Left colon (tissue), 2 donors: ENCODE measurements at regions not wholly inside any gene's neighbourhood (a gene's known extent, or its start where the extent isn't known, plus 50 kb on each side); places are given as distances from the start of the nearest gene placed in this dataset.

Source experiments
- ATAC-seq: fragments of 200-7000 bp; cut with Tn5 transposase; one replicate; pipeline ENCODE4 v1.9.1; 2020; ENCODE audit warnings: mild to moderate bottlenecking, moderate library complexity
- DNase-seq, 2 donors: peaks; one replicate each; pipeline ENCODE4 v3.0.0-alpha.2; 2020
- intact Hi-C, 2 donors: fragments of 100-400 bp; cut with DNase I in 1 of 2; cut with micrococcal nuclease in 1 of 2; formaldehyde crosslinking; loops; one replicate each; pipeline versions ENCODE4 v1.11.2 to v1.14.0; 2022; cut with DNase I, micrococcal nuclease
- donor health status: DM: no; HTN: no; CAD: no.
- donor health status: DM: yes; HTN: yes; CAD: no.

DNA sequence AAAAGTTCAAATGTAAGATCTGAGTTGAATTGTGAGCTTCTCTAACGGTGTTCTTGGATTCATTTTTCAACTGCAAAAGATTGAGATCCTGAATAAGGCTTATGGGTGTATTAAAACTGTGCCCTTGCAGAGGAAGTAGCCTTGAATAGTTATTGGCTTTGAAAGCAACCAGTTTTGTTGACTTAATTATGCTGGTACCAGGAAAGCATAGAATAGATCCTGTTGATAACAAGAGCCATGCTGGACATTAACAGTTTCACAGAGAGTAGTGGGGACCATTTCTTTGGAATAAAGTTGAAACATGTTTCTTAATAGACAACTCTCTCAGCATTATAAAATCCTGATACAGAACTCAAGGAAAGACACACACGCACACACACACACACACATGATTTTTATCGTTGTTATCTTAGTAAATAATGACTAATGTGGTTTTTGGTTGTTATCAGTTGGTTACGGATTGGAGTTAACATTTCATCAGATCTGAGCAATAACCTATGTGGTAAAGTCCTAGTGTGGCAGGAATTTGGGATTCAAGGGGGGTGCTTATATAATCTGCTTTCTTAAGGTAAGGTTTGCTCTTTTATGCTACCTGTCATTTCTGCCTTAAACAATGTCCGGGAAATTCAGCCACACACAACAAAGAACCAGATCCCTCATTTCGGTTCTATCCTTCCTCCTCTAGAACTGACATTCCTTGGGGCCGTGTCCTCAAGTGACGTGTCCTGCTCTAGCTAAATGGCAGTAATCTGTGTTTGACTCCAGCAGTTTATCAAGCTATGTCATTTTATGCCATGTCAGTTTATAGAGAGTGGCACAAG is 330.9 kb downstream of the CHRM3 start:
- DNase-seq, result peak in 1 of 2 donors; percentile 10
- intact Hi-C loops, result no loop called here
- ATAC-seq, result peak; percentile 89

DNA sequence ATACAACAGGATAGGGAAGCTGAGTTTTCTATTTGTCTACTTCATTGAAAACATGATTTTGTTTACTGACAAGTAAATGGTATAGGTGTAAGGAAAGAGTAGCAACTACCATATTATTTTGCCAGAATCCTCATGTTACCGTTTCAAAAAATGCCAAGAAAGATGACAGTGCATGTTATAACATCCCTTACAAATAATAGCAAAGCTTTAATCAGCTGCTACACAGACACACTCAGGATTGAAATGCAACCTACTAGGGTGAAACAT is 331.5 kb downstream of the CHRM3 start:
- intact Hi-C loops, result no loop called here

DNA sequence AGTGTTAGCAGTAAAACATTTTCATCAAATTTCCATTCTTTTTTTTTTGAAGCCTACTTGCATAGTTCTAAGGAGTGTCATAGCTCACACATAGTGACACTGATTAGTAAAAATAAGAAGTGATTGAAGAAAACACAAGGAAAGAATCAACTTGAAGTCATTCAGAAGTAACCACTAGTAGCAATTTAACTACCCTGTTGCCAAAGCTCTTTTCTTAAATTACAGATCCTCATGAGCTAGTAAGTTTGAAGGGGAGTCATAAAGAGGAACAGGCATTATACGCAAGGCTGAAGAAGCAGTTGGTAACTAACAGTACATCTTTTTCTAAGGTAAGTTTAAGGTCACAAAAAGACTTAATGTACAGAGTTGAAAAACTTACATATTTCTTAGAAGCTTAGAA is 332.2 kb downstream of the CHRM3 start:
- ATAC-seq (no peak), DNase-seq (no peak)
- intact Hi-C loops, result no loop called here

More for the DNA sequence above, 331.5 kb downstream of the CHRM3 start:
- ATAC-seq, result no peak
- no peak for DNase-seq

DNA sequence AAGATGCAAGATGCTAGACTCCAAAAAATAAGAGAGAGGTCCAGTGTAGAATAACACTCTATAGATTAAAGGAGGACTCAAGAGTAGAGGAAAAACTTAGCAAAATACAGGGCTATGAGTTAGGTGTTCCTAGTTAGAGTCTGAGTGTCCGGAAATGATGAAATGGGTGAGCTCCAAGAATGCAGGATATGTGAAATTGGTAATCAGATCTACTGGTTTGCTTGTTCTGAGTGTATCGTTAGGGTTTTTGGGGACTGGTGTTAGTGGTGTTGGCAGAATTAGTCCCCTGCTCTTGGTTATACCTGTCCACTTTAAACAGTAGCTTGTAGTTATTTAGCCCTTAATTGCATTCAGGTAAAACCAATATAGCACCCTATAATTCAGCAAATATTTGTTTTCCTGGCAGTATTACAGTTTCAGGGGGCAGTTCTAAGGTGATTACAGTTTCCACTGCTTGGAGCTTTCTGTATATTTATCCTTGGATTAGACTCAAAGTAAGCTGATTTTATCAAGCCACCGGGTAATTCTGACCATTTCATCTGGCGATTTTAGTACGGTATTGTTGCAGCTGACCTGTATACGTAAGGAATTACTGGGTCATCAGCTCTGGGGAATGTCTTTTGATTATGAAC is 332.7 kb downstream of the CHRM3 start:
- ATAC-seq (peak; percentile 44), DNase-seq (no peak)
- intact Hi-C loops, result no loop called here

DNA sequence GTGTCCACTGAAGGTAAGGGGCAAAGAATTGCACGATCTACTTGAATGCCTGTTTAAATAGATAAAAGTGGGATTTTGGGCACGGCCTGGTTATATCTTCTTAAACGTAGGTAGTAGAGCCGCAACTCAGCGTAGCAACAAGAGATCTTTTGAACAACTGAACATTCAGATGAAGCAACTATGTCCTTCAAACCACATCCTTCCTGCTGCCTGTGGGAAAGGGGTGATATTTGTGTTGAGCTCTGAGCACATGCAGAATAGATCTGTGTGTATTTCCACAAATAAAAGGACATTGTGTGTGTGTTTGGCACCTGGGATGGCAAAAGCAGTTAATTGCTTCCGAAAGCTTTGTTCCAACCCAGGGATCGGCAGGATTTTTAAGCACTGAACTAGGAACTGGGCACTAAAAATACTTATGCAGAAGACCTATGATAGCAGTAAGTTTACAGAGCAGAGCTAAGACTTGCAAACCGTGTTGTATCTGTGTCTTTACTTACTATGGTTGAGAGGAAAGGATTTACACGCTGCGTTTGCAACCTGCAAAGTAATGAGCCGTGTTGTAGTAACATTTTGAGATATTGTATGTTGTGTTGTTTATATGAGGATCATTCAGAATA is 333.4 kb downstream of the CHRM3 start:
- DNase-seq, result peak in 1 of 2 donors; percentile 9
- ATAC-seq, result peak; percentile 30
- intact Hi-C loops, result no loop called here

DNA sequence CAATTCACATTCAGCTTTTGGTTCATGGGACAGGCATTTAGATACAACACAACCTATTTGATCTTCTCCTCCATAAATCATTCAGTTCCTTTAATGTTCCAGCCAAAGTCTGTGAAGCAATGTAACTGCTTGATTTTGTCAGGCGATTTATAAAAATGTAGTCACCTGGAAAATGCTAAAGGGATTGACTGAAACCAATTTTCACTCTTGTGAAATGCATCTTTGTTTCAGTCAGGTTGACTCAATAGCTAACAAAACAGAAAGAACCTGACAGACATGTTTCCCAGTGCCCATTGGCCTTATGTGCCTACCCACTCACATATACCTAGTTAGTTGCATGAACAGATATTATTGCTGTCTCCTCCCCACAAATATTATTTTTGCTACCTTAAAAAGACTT is 335.7 kb downstream of the CHRM3 start:
- intact Hi-C loops, result no loop called here
- DNase-seq (no peak), ATAC-seq (no peak)

DNA sequence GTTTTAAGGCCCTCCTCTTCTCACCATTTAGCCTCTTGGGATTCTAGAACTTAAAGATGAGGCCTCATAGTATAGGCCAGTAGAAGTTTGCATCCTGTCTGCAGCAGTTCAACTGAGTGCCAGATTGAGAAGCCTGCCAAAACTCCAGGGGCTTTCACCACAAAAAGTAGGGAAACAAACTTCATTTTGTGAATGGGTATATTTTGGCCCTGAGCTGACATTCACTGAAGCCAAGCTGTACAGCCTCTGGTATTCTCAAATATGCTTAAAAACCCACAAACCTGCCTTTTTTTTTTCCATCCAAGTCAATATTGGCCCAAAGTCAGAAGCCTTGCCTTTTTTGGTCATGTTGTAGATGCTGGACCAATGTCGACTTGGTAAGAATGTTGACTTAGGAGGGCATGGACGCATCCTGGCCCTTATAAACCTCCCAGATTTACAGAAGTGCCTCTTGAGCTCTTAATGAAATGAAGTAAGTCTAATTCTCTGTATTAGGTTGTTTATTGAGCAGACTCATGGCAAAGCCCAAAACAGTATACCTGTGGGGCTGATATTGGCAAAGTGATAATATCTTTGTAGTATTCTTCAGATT is 337.5 kb downstream of the CHRM3 start:
- DNase-seq, result no peak
- ATAC-seq, result no peak
- intact Hi-C loops, result no loop called here

DNA sequence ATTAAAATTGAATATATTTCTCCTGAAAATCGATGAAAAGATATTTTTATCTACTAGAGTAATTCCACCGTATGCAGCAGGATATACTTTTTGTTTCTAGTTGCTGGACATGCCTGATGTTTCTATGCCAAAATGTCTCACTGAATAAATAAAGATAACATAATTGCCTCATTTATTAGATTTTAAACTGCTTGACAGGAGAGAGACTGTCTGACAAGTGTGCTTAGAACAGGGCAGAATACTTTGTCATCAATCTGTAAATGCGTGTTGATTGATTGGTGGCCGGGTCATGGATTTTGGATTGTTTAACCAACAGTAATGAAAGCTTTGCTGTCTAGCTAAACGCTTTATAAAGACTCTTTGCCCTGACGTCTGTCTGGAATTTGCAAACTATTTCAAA is 339.0 kb downstream of the CHRM3 start:
- intact Hi-C loops, result no loop called here
- ATAC-seq, result no peak

DNA sequence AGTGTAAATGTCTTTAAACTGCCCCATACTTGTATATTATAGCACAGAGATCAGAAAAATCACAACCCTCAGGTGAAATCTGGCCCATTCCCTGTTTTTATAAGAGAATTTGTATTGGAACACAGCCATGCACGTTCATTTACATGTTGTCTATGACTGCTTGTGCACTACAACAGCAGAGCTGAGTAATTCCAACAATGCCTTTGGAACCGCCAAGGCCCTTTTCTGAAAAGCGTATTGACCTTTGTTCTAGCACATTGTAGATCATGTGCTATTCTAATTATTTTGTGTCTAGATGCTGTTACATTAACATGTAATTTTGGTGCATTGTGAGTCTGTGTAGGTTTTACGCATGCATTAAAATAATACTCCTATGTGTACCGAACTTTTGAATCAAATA is 339.6 kb downstream of the CHRM3 start:
- intact Hi-C loops, result no loop called here
- no peak for ATAC-seq
- no peak for DNase-seq

More for the DNA sequence above, 339.0 kb downstream of the CHRM3 start:
- DNase-seq, result no peak

DNA sequence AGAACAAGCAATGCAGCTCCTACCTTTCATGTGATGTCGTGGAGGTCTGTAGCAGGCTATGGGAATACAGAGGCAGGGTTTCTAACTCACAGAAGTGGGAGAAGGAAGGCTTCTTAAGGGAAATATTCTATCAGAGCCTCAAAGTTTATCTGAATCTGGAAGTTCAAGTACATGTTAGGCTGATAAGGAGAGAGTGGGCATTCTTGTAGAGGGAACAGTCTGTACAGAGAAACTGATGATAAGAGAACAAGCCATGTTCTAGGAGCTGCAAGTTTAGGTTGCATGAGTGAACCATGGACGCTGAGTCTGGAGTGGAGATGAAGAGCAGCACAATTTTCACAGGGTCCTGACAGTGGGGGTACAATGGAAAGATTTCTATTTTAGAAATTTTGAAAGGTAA is 344.0 kb downstream of the CHRM3 start:
- intact Hi-C loops, result no loop called here
- no peak for ATAC-seq
- no peak for DNase-seq

DNA sequence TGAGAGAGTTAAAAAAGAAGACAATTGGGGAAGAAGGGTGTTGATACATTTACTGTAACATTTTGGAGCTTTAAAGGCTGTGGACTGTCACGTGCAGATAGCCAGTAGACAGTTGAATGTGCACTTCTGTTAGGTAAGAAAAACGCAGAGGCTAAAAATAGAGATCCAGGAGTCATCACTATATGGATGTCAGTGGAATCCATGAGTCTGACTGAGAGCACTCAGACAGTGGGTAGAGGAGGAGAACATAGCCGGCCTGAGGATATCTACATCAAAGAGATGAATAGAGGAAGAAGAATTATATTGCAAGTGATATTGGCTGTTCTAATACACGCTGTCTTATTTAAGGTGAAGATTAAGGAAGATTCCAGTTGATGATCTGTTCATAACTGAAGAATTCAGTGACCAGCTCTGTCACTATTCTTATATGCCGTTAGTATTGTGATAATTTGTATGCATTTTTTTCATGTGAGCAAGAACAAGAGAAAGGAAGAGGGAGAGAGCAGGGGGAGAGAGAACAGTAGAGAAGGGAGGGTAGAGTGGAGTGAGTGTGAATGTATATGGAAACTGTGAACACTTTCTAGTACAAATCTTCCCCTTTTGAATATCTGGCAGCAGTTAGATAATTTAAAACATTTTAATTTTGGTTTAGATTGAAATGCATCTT is 344.8 kb downstream of the CHRM3 start:
- intact Hi-C loops, result no loop called here
- DNase-seq, result no peak
- ATAC-seq, result no peak

DNA sequence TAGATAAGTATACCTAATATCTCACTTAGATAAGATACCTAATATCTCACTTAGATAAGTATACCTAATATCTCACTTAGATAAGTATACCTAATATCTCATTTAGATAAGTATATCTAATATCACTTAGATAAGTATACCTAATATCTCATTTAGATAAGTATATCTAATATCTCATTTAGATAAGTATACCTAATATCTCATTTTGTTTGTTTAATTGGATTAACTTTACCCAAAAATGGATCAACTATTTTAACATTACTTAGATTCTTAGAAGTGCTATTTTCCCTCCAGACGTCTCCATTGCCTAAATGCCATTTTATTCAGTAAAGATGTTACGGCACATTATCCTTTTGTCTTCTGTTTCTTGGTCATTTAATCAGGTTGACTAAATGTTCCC is 346.4 kb downstream of the CHRM3 start:
- DNase-seq (no peak), ATAC-seq (no peak)
- intact Hi-C loops, result no loop called here

DNA sequence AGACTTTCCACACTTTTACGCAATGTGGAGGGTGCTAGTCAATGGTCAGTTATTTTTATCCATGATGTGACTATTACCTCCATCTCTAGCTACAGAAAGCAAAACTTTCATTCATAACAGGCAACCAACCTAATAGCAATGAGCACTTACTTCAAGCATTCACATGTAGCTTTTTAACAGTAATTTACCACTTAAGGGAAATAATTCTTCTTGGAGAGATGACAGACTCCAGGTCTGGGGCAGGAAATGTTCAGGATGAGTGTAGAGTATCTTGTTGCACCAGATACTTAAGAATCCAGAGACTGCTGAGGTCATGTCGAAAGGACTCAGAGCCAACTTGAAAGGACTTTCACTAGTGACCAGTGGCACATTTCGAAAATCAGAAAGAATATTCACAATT is 347.6 kb downstream of the CHRM3 start:
- ATAC-seq, result no peak
- intact Hi-C loops, result no loop called here

DNA sequence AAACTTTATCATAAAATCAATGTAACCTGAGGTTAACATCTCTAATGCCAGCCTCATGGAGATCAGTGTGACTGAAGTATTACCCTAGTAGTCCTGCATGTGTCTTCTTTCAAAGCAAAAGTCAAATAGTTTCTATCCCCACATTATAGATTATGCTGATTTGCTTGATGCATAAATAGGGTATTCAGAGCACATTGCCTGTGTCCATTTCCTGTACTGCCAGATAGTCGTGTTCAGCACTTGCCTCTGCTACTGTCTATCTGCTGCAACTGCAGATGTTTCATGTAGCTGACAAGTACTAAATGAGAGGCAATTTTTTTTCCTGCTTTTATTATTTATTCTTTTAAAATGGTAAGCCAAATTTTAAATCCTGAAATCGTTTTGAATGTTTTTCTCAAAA is 348.7 kb downstream of the CHRM3 start:
- intact Hi-C loops, result no loop called here

More for the DNA sequence above, 347.6 kb downstream of the CHRM3 start:
- DNase-seq, result no peak

DNA sequence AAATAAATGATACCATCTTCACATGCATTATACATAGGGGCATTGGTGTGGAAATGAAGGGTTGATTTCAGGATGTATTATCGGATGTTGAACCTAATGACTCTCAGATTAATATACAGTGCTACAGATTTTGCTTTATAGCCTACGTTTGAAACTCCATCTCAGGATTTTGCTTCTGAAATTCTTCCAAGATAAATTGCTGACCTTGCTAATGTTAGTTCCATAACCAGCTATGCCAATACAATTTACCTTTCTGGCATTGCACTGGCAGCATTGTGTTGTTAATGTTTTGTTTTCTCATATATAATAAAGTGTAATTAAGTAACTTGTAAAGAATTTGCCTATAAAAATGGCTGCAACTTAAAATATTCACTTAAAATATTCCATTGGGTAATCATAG is 350.1 kb downstream of the CHRM3 start:
- DNase-seq (no peak), ATAC-seq (no peak)
- intact Hi-C loops, result no loop called here

More for the DNA sequence above, 348.7 kb downstream of the CHRM3 start:
- no peak for DNase-seq
- ATAC-seq, result no peak

DNA sequence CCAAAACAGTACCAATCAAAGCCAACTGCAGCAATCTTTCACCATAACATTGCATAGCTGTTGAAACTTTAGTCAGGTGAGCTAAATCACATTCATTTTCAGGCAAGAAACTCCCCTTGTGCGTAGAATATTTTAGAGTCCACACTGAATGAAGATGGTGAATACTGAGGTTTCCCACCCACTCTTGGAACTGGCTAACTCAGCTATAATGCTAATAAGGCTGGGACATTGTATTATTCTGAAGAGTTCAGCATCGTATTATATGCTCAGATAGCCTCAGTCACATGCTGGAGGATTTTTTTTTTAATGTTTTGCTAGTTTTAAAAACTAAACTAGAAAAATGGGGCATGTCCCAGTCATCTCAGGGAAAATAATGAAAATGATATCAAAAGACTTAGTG is 352.3 kb upstream of the FMN2 start:
- intact Hi-C loops, result no loop called here
- DNase-seq, result no peak
- no peak for ATAC-seq

DNA sequence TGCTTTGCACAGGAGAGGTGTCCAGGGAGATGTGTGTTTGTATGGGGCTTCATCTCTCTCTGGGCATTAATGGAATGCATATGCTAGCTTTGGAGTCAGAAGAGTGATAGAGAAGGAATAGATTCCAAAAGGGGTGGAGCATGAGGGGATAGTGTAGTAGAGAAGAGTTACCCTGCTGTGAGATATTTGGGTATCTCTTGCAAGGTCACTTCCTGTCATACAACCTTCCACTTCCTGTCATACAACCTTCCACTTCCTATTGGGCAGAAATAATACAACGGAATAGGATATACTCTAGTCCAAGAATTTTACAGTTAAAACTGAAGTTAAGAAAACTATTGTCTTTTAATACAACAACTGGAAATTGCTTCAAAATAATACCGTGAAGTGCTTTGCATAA is 351.8 kb upstream of the FMN2 start:
- intact Hi-C loops, result no loop called here
- no peak for ATAC-seq
- no peak for DNase-seq

DNA sequence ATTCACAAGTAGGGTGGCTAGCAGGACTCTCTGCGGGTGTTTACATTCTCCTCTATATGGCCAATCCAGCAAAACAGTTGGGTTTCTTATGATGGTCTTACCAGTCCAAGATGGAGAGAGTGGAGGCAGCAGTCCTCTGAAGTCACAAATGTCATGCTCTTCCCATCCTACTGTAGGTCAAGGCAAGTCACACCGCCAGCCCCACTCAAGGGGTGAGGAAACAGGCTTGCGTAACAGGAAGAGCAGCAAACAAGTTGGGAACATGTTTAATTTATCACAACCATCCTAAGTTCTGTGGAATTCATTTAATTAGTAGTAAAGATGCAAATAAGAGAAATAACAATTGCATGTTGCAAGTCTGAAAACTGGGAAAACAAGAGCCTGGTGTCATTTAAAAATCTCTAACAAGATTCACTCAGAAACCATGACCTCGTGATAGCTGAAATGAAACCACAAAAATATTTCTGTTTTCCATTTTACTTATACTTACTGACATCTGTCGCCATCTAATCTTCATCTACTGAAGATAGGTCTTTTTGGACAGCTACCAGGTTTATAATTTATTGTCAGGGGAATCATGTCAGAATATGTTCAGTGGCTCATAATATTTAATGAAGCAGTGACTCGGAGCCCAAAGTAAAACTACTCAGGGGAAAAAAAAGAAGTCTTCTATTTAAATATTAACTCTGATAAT is 349.1 kb upstream of the FMN2 start:
- ATAC-seq, result no peak
- DNase-seq, result no peak
- intact Hi-C loops, result no loop called here

DNA sequence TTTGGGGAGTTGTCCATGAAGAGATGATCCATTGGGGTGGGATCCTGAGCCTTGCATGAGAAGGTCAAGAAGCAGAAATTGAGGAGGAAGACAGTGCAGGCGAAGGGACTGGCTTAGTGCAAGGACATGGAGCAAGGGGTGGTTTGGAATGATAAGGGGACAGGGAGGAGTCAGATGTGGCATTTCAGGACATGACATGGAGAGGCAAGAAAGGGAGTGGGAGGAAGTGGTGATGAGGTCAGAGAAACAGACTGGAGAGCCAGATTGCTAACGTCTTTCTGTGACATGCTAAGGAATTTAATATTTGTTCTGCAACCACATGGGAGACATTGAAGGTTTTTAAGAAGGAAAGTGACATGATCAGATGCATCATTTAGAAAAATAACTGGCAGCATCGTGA is 346.8 kb upstream of the FMN2 start:
- intact Hi-C loops, result no loop called here
- ATAC-seq (no peak), DNase-seq (no peak)
